ENCODE measurements at regions not wholly inside any gene's neighbourhood (a gene's known extent, or its start where the extent isn't known, plus 50 kb on each side); places are given as distances from the start of the nearest gene placed in this dataset.

GRCh38 chr13:75224053-75224742 lies 257.8 kb downstream of the TBC1D4 start:
- no peak for DNase-seq
- no peak overlapping the region for H3K4me3 ChIP-seq
- no peaks in the 10 kb centered on the region for H3K4me1 ChIP-seq (ENCODE audit: insufficient read depth)
- H3K27me3 ChIP-seq: no peaks in the 10 kb centered on the region
- no peak overlapping the region for H3K27ac ChIP-seq
- no peaks in the 10 kb centered on the region for H3K9me3 ChIP-seq
- WGBS, 3 donors: 74 to 86% (median 83%) methylated on average over 6 of the region's 6 CpGs
- intact Hi-C loops (cut with DNase I): loop anchor here in 1 of 4 donors (5.0 kb wide), 1 partner anchor 1472 kb away; no protein-coding TSS in a partner anchor
- no peaks in the 10 kb centered on the region for H3K36me3 ChIP-seq
- no peak for TF ChIP-seq POLR2A (IDR thresholded peaks at IDR 0.05)
- TF ChIP-seq CTCF (IDR thresholded peaks at IDR 0.05): no peak
- TF ChIP-seq EP300 (IDR thresholded peaks at IDR 0.05): no peak

- intact Hi-C loops (cut with DNase I): loop anchor here in 1 of 4 donors (5.0 kb wide), 1 partner anchor 1470 kb away; no protein-coding TSS in a partner anchor
- DNase-seq: no peak
- H3K36me3 ChIP-seq: no peaks in the 10 kb centered on the region
- TF ChIP-seq CTCF (IDR thresholded peaks at IDR 0.05) (no peak), POLR2A (IDR thresholded peaks at IDR 0.05) (no peak), EP300 (IDR thresholded peaks at IDR 0.05) (no peak)
- peaks cover 1% of the 10 kb centered on the region for H3K4me1 ChIP-seq (ENCODE audit: insufficient read depth)
- H3K27me3 ChIP-seq: no peaks in the 10 kb centered on the region
- H3K4me3 ChIP-seq: no peak overlapping the region
- no peak overlapping the region for H3K27ac ChIP-seq
- no peaks in the 10 kb centered on the region for H3K9me3 ChIP-seq
- WGBS, 3 donors: 90 to 100% (median 98%) methylated on average over 1 of the region's 1 CpG
Measured at GRCh38 chr13:75222031-75222430, 259.9 kb downstream of the TBC1D4 start.

GRCh38 chr13:75220861-75221260 lies 261.1 kb downstream of the TBC1D4 start:
- DNase-seq: no peak
- 80 to 87% (median 84%) methylated on average over 5 of the region's 5 CpGs for WGBS, 3 donors
- intact Hi-C loops (cut with DNase I): loop anchor here in 1 of 4 donors (5.0 kb wide), 1 partner anchor 1469 kb away; no protein-coding TSS in a partner anchor

GRCh38 chr13:75220238-75220542 lies 261.8 kb downstream of the TBC1D4 start:
- Histone ChIP-seq H3K9me3 (no peaks in the 10 kb centered on the region), H3K27ac (no peak overlapping the region), H3K4me1 (ENCODE audit: insufficient read depth) (peaks cover 3% of the 10 kb centered on the region), H3K4me3 (no peak overlapping the region), H3K36me3 (no peaks in the 10 kb centered on the region), H3K27me3 (no peaks in the 10 kb centered on the region)
- intact Hi-C loops (cut with DNase I): loop anchor here in 1 of 4 donors (5.0 kb wide), 1 partner anchor 1468 kb away; no protein-coding TSS in a partner anchor
- DNase-seq: no peak
- no peak for TF ChIP-seq EP300 (IDR thresholded peaks at IDR 0.05)
- TF ChIP-seq CTCF (IDR thresholded peaks at IDR 0.05): no peak
- TF ChIP-seq POLR2A (IDR thresholded peaks at IDR 0.05): no peak
- 87 to 89% (median 89%) methylated on average over 8 of the region's 8 CpGs for WGBS, 3 donors

More at GRCh38 chr13:75220861-75221260, 261.1 kb downstream of the TBC1D4 start:
- Histone ChIP-seq H3K4me3 (no peak overlapping the region), H3K27me3 (no peaks in the 10 kb centered on the region), H3K27ac (no peak overlapping the region), H3K36me3 (no peaks in the 10 kb centered on the region), H3K4me1 (ENCODE audit: insufficient read depth) (peaks cover 3% of the 10 kb centered on the region), H3K9me3 (no peaks in the 10 kb centered on the region)
- TF ChIP-seq POLR2A (IDR thresholded peaks at IDR 0.05): no peak
- no peak for TF ChIP-seq CTCF (IDR thresholded peaks at IDR 0.05)
- TF ChIP-seq EP300 (IDR thresholded peaks at IDR 0.05): no peak

All from ovary (tissue), 7 donors.